ENCODE measurements at regions not wholly inside any gene's neighbourhood (a gene's known extent, or its start where the extent isn't known, plus 50 kb on each side); places are given as distances from the start of the nearest gene placed in this dataset.

- H3K36me3 ChIP-seq (ENCODE audit: control insufficient read depth in 2 of 4, insufficient read depth in 4 of 4, low read length in 3 of 4): no peaks in the 10 kb centered on the region
- no peak overlapping the region for H3K4me3 ChIP-seq (ENCODE audit: extremely low read depth in 1 of 4, insufficient read depth in 2 of 4, low read depth in 3 of 4, low read length in 4 of 4)
- peaks cover 1% of the 10 kb centered on the region; the same call in 1 of the 2 replicates for H3K23me2 ChIP-seq (ENCODE audit: low read depth, low read length)
- H3K9me3 ChIP-seq (ENCODE audit: insufficient read depth in 2 of 2, low read depth in 1 of 2, low read length in 1 of 2): peaks cover 0 to 10% of the 10 kb centered on the region in 2 experiments; a peak in 1 of 4 replicates
- H3K4me2 ChIP-seq (ENCODE audit: insufficient read depth in 1 of 2, low read depth in 2 of 2, low read length in 2 of 2): no peak overlapping the region
- H3K14ac ChIP-seq (ENCODE audit: insufficient read length): no peak overlapping the region
- no peak overlapping the region for H2BK12ac ChIP-seq (ENCODE audit: low read depth, low read length)
- no peak overlapping the region for H2BK20ac ChIP-seq (ENCODE audit: low read length)
- H2AK5ac ChIP-seq (ENCODE audit: low read depth, low read length): no peak overlapping the region
- H3K18ac ChIP-seq (ENCODE audit: extremely low read depth, low read length): no peak overlapping the region
- POLR2A ChIA-PET (ENCODE audit: partially characterized antibody): no interaction called here
- no peak overlapping the region for H2BK5ac ChIP-seq (ENCODE audit: low read depth, low read length)
- H3K23ac ChIP-seq (ENCODE audit: insufficient read length): no peak overlapping the region
- no peak overlapping the region for H3K9ac ChIP-seq (replicated peaks in 1 of 4; ENCODE audit: extremely low read depth in 1 of 4, low read depth in 3 of 4, low read length in 3 of 4)
- H4K8ac ChIP-seq (ENCODE audit: extremely low read depth, insufficient read depth, low read length): no peak overlapping the region
- CTCF ChIA-PET (ENCODE audit: partially characterized antibody): no interaction called here
- no peak for TF ChIP-seq GABPA (IDR thresholded peaks at IDR 0.05; ENCODE audit: borderline replicate concordance, insufficient read depth, low read length)
- TF ChIP-seq HDAC2 (IDR thresholded peaks at IDR 0.05; ENCODE audit: borderline replicate concordance in 1 of 2, low read depth in 2 of 2, low read length in 2 of 2): no peak
- TF ChIP-seq BRCA1 (IDR thresholded peaks at IDR 0.05; ENCODE audit: low read depth, low read length): no peak
- no peak for TF ChIP-seq CTBP2 (IDR thresholded peaks at IDR 0.05; ENCODE audit: borderline replicate concordance, insufficient read depth, insufficient read length, low read length)
- TF ChIP-seq MAFK (IDR thresholded peaks at IDR 0.05; ENCODE audit: low read depth, low read length): no peak
- TF ChIP-seq HDAC6 (IDR thresholded peaks at IDR 0.05; ENCODE audit: low read depth, low read length): no peak
- TF ChIP-seq MAX (IDR thresholded peaks at IDR 0.05): no peak
- no peak for TF ChIP-seq GTF2F1 (IDR thresholded peaks at IDR 0.05; ENCODE audit: borderline replicate concordance, low read depth, low read length)
- TF ChIP-seq BACH1 (IDR thresholded peaks at IDR 0.05; ENCODE audit: low read length): no peak
- TF ChIP-seq ATF2 (IDR thresholded peaks at IDR 0.05; ENCODE audit: low read length): no peak
- no peak for TF ChIP-seq RBBP5 (IDR thresholded peaks at IDR 0.05; ENCODE audit: borderline replicate concordance, low read depth, low read length)
- H2AFZ ChIP-seq (ENCODE audit: low read length): no peak overlapping the region
- no peak overlapping the region for H4K5ac ChIP-seq (ENCODE audit: insufficient read length, low read depth, low read length)
- no peaks in the 10 kb centered on the region for H3K27me3 ChIP-seq (replicated peaks in 1 of 4; ENCODE audit: control insufficient read depth in 3 of 4, extremely low read depth in 1 of 4, insufficient read depth in 3 of 4, low read length in 3 of 4)
- FAIRE-seq (no peak), DNase-seq (ENCODE audit: low read depth in 1 of 2, low spot score in 2 of 2) (no peak)
- H3K4ac ChIP-seq (replicated peaks; ENCODE audit: insufficient read length, low read depth, low read length): no peak overlapping the region
- no peaks in the 10 kb centered on the region for H3K79me2 ChIP-seq (ENCODE audit: control insufficient read depth in 1 of 2, insufficient read depth in 2 of 2, low read length in 2 of 2)
- no peak overlapping the region for H2BK15ac ChIP-seq (ENCODE audit: low read length)
- H3K56ac ChIP-seq (replicated peaks; ENCODE audit: insufficient read length, low read depth, low read length): no peak overlapping the region
- no peak overlapping the region for H3K27ac ChIP-seq (ENCODE audit: low read depth, low read length)
- WGBS, 2 experiments (ENCODE audit: extremely low coverage in 1 of 2, insufficient coverage in 1 of 2, insufficient read length in 1 of 2, insufficient replicate concordance in 2 of 2, low coverage in 1 of 2, low lambda C conversion rate in 2 of 2, missing lambda C conversion rate in 1 of 2): 98% methylated on average over 2 of the region's 2 CpGs; no CpG with 5 or more reads in 1 of the 2 experiments
- H3K79me1 ChIP-seq (ENCODE audit: low read depth, low read length): no peaks in the 10 kb centered on the region; the same call in 1 of the 2 replicates
- H4K91ac ChIP-seq (replicated peaks; ENCODE audit: insufficient read length, low read length): no peak overlapping the region
- no peaks in the 10 kb centered on the region for H4K20me1 ChIP-seq (replicated peaks in 1 of 2; ENCODE audit: control insufficient read depth in 1 of 2, insufficient read depth in 2 of 2, low read length in 2 of 2)
- no peak overlapping the region for H2BK120ac ChIP-seq (replicated peaks; ENCODE audit: low read depth, low read length)
- H3K4me1 ChIP-seq (replicated peaks in 1 of 4; ENCODE audit: control insufficient read depth in 3 of 4, insufficient read depth in 4 of 4, low read length in 3 of 4): no peaks in the 10 kb centered on the region
Observed at GRCh38 chr3:27553886-27554540, 69.8 kb upstream of the SLC4A7 start.

Data from H1 (cell line).